H9 (cell line): ENCODE measurements at regions not wholly inside any gene's neighbourhood (a gene's known extent, or its start where the extent isn't known, plus 50 kb on each side); places are given as distances from the start of the nearest gene placed in this dataset.

Experiments used
- DNase-seq: peaks from one replicate; pipeline ENCODE4 v3.0.0-alpha.2; 2017
- H2AFZ ChIP-seq: one replicate; pipeline ENCODE4 v1.6.1; 2013; ENCODE audit warnings: mild to moderate bottlenecking, low read length, control low read depth, moderate library complexity
- H2AK5ac ChIP-seq: 2 replicates; pipeline ENCODE4 v1.6.1; 2013; ENCODE audit warnings: low read length, control low read depth, mixed read lengths; ENCODE audit not compliant: insufficient read length
- H2BK120ac ChIP-seq: one replicate; pipeline ENCODE4 v1.6.1; 2013; ENCODE audit warnings: low read depth, mild to moderate bottlenecking, low read length, control low read depth, inconsistent platforms; ENCODE audit not compliant: poor library complexity, severe bottlenecking
- H2BK12ac ChIP-seq: 2 replicates; pipeline ENCODE4 v1.6.1; 2013; ENCODE audit warnings: low read length, control low read depth, mixed read lengths, low read depth; ENCODE audit not compliant: insufficient read length
- H2BK15ac ChIP-seq: 2 replicates; pipeline ENCODE4 v1.6.1; 2013; ENCODE audit warnings: low read depth, low read length, control low read depth
- H2BK20ac ChIP-seq: one replicate; pipeline ENCODE4 v1.6.1; 2013; ENCODE audit warnings: low read depth, mild to moderate bottlenecking, low read length, control low read depth, inconsistent platforms; ENCODE audit not compliant: poor library complexity, severe bottlenecking
- H2BK5ac ChIP-seq: 2 replicates; pipeline ENCODE4 v1.6.1; 2013; ENCODE audit warnings: low read length, control low read depth, mixed read lengths; ENCODE audit not compliant: insufficient read length
- H3K14ac ChIP-seq: 2 replicates; pipeline ENCODE4 v1.6.1; 2013; ENCODE audit warnings: low read length, control low read depth; ENCODE audit not compliant: insufficient read depth
- H3K18ac ChIP-seq: 2 replicates; pipeline ENCODE4 v1.6.1; 2013; ENCODE audit warnings: low read depth, mild to moderate bottlenecking, mixed read lengths, low read length, control low read depth; ENCODE audit not compliant: insufficient read length
- H3K23ac ChIP-seq: 2 replicates; pipeline ENCODE4 v1.6.1; 2013; ENCODE audit warnings: low read length, control low read depth, mixed read lengths, low read depth; ENCODE audit not compliant: insufficient read length
- H3K23me2 ChIP-seq: 2 replicates; pipeline ENCODE4 v1.6.1; 2013; ENCODE audit warnings: low read depth, mild to moderate bottlenecking, mixed read lengths, low read length, control low read depth; ENCODE audit not compliant: insufficient read length, poor library complexity, severe bottlenecking
- H3K27ac ChIP-seq: 2 replicates; pipeline ENCODE4 v1.5.1; 2013; ENCODE audit warnings: low read length, control low read depth, mixed read lengths, low read depth; ENCODE audit not compliant: insufficient read length
- H3K27me3 ChIP-seq: 2 replicates; pipeline ENCODE4 v1.6.1; 2013; ENCODE audit warnings: low read length, control low read depth, inconsistent platforms; ENCODE audit not compliant: insufficient read depth
- H3K4ac ChIP-seq: 2 replicates; pipeline ENCODE4 v1.6.1; 2013; ENCODE audit warnings: low read depth, mild to moderate bottlenecking, control low read depth, inconsistent platforms, low read length, moderate library complexity
- H3K4me1 ChIP-seq: 2 replicates; pipeline ENCODE4 v1.6.1; 2013; ENCODE audit warnings: low read length, control low read depth, inconsistent platforms; ENCODE audit not compliant: insufficient read depth
- H3K4me2 ChIP-seq: 2 replicates; pipeline ENCODE4 v1.6.1; 2013; ENCODE audit warnings: low read length, control low read depth, mixed read lengths; ENCODE audit not compliant: insufficient read length, insufficient read depth
- H3K56ac ChIP-seq: 2 replicates; pipeline ENCODE4 v1.6.1; 2013; ENCODE audit warnings: low read depth, mild to moderate bottlenecking, mixed read lengths, low read length, control low read depth; ENCODE audit not compliant: insufficient read length
- H3K79me1 ChIP-seq: 2 replicates; pipeline ENCODE4 v1.6.1; 2013; ENCODE audit warnings: low read depth, mild to moderate bottlenecking, moderate library complexity, low read length, control low read depth, inconsistent platforms; ENCODE audit not compliant: insufficient read depth, poor library complexity, severe bottlenecking
- H3K79me2 ChIP-seq: 2 replicates; pipeline ENCODE4 v1.6.1; 2013; ENCODE audit warnings: low read length, control low read depth, inconsistent platforms; ENCODE audit not compliant: insufficient read depth
- H3K9ac ChIP-seq: 2 replicates; pipeline ENCODE4 v1.6.1; 2013; ENCODE audit warnings: low read length, control low read depth, mixed read lengths; ENCODE audit not compliant: insufficient read length; ENCODE audit errors: extremely low read depth
- H3K9me3 ChIP-seq: one replicate; pipeline ENCODE4 v1.6.1; 2013; ENCODE audit warnings: low read depth, low read length, inconsistent platforms; ENCODE audit not compliant: control insufficient read depth
- H3T11ph ChIP-seq: one replicate; pipeline ENCODE4 v1.6.1; 2013; ENCODE audit warnings: mild to moderate bottlenecking, low read length, control low read depth, inconsistent platforms
- H4K20me1 ChIP-seq: one replicate; pipeline ENCODE4 v1.6.1; 2013; ENCODE audit not compliant: control insufficient read depth, insufficient read length, insufficient read depth
- H4K5ac ChIP-seq: 2 replicates; pipeline ENCODE4 v1.6.1; 2013; ENCODE audit warnings: low read depth, mild to moderate bottlenecking, mixed read lengths, low read length, control low read depth; ENCODE audit not compliant: insufficient read length
- H4K8ac ChIP-seq: replicated peaks from 2 replicates; pipeline ENCODE4 v1.6.1; 2013; ENCODE audit warnings: low read length, control low read depth, mixed read lengths, low read depth; ENCODE audit not compliant: insufficient read length
- H4K91ac ChIP-seq: 2 replicates; pipeline ENCODE4 v1.6.1; 2013; ENCODE audit warnings: low read depth, mild to moderate bottlenecking, moderate library complexity, mixed read lengths, low read length, control low read depth; ENCODE audit not compliant: insufficient read length
- H3K27ac Mint-ChIP-seq, 3 experiments: 2 replicates in 2 of 3; 3 replicates in 1 of 3; pipeline ENCODE4 v1.8.0; 2020 to 2021; ENCODE audit warnings: mixed read lengths in 3 of 3, mild to moderate bottlenecking in 1 of 3, moderate library complexity in 1 of 3
- H3K27me3 Mint-ChIP-seq: 2 replicates; pipeline ENCODE4 v1.8.0; 2021; ENCODE audit warnings: low read depth, mild to moderate bottlenecking, moderate library complexity, mixed read lengths
- H3K36me3 Mint-ChIP-seq, 3 experiments: 2 replicates in 2 of 3; 3 replicates in 1 of 3; pipeline ENCODE4 v1.8.0; 2020 to 2021; ENCODE audit warnings: low read depth in 3 of 3, mixed read lengths in 3 of 3; ENCODE audit not compliant: insufficient read depth in 1 of 3
- H3K4me1 Mint-ChIP-seq, 2 experiments: 2 replicates each; pipeline ENCODE4 v1.8.0; 2020; ENCODE audit warnings: mixed read lengths in 2 of 2
- H3K4me3 Mint-ChIP-seq, 2 experiments: 2 replicates in 1 of 2; 3 replicates in 1 of 2; pipeline ENCODE4 v1.8.0; 2020 to 2021; ENCODE audit warnings: mild to moderate bottlenecking in 2 of 2, mixed read lengths in 2 of 2, moderate library complexity in 1 of 2
- H3K9me3 Mint-ChIP-seq, 2 experiments: 2 replicates in 1 of 2; 3 replicates in 1 of 2; pipeline ENCODE4 v1.8.0; 2020; ENCODE audit warnings: mild to moderate bottlenecking in 2 of 2, mixed read lengths in 2 of 2, moderate library complexity in 1 of 2
- WGBS: extraction: QIAGEN DNeasy Blood & Tissue Kit; methylation state at CpG from one replicate; pipeline ENCODE4 v1.1.7; 2013; ENCODE audit warnings: missing lambda C conversion rate, low lambda C conversion rate, mixed read lengths; ENCODE audit not compliant: insufficient read length; ENCODE audit errors: extremely low coverage; 5-methylcytosine and 5-hydroxymethylcytosine counted together
- TF ChIP-seq, protein P1 (sequence below): fragments of 200-600 bp; sonication (generic); conservative IDR thresholded peaks from 3 replicates; pipeline ENCODE4 v1.8.0; 2021; ENCODE audit warnings: antibody characterized with exemption, mild to moderate bottlenecking

DNA sequence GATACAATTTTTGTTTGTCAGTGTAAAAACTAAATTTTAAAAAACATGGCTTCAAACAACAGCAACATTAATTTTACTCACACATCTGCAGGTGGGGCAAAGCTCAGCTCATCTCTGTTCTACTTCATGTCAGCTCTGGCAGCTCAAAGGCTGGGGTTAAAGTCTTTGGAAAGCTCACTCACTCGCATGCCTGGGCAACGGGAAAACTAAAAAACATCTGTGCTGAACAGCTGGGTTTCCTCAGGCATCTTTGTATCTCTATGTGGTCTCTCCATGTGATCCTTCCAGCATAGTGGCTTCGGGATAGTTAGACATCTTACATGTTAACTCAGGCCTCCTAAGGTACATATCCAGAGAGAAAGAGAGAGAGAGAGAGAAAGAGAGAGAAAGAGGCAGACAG is 499.6 kb downstream of the RFPL4B start:
- Mint-ChIP-seq H3K27ac (no peak overlapping the region), H3K36me3 (peaks cover 0 to 4% (median 0%) of the 10 kb centered on the region in 3 experiments; a peak in 1 of 7 replicates), H3K4me1 (peaks cover 0 to 2% of the 10 kb centered on the region in 2 experiments; a peak in 2 of 4 replicates), H3K9me3 (no peaks in the 10 kb centered on the region; a peak in 1 of 5 replicates), H3K4me3 (no peak overlapping the region), H3K27me3 (no peaks in the 10 kb centered on the region)
- no peak overlapping the region for H3K18ac ChIP-seq
- no peak overlapping the region for H2AK5ac ChIP-seq
- WGBS, result no CpG with 5 or more reads among the region's 3 CpGs
- no peak overlapping the region for H3K23ac ChIP-seq
- H3K4me2 ChIP-seq, result no peak overlapping the region
- no peak overlapping the region for H3T11ph ChIP-seq
- H3K27me3 ChIP-seq, result no peaks in the 10 kb centered on the region
- H2BK15ac ChIP-seq, result no peak overlapping the region
- H3K23me2 ChIP-seq, result no peaks in the 10 kb centered on the region
- no peak overlapping the region for H3K27ac ChIP-seq
- H3K9me3 ChIP-seq, result no peaks in the 10 kb centered on the region
- H4K91ac ChIP-seq, result no peak overlapping the region
- H4K8ac ChIP-seq, result no peak overlapping the region
- no peaks in the 10 kb centered on the region for H4K20me1 ChIP-seq
- H2BK20ac ChIP-seq, result no peak overlapping the region
- H2BK12ac ChIP-seq, result no peak overlapping the region
- no peak overlapping the region for H2AFZ ChIP-seq
- H3K14ac ChIP-seq, result no peak overlapping the region
- no peak overlapping the region for H3K56ac ChIP-seq
- H3K9ac ChIP-seq, result no peak overlapping the region
- no peaks in the 10 kb centered on the region for H3K79me1 ChIP-seq
- H3K4me1 ChIP-seq, result no peaks in the 10 kb centered on the region
- H4K5ac ChIP-seq, result no peak overlapping the region
- TF ChIP-seq, protein P1, sequence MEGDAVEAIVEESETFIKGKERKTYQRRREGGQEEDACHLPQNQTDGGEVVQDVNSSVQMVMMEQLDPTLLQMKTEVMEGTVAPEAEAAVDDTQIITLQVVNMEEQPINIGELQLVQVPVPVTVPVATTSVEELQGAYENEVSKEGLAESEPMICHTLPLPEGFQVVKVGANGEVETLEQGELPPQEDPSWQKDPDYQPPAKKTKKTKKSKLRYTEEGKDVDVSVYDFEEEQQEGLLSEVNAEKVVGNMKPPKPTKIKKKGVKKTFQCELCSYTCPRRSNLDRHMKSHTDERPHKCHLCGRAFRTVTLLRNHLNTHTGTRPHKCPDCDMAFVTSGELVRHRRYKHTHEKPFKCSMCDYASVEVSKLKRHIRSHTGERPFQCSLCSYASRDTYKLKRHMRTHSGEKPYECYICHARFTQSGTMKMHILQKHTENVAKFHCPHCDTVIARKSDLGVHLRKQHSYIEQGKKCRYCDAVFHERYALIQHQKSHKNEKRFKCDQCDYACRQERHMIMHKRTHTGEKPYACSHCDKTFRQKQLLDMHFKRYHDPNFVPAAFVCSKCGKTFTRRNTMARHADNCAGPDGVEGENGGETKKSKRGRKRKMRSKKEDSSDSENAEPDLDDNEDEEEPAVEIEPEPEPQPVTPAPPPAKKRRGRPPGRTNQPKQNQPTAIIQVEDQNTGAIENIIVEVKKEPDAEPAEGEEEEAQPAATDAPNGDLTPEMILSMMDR, result no peak
- H2BK120ac ChIP-seq, result no peak overlapping the region
- no peak overlapping the region for H3K4ac ChIP-seq
- DNase-seq, result no peak
- H2BK5ac ChIP-seq, result no peak overlapping the region
- H3K79me2 ChIP-seq, result no peaks in the 10 kb centered on the region
